Globus pallidus (tissue), 1 donor: ENCODE measurements at regions not wholly inside any gene's neighbourhood (a gene's known extent, or its start where the extent isn't known, plus 50 kb on each side); places are given as distances from the start of the nearest gene placed in this dataset.

ENCODE experiments used
- DNase-seq: peaks from one replicate; pipeline ENCODE4 v3.0.0-alpha.2; 2015; ENCODE audit warnings: low spot score

DNA sequence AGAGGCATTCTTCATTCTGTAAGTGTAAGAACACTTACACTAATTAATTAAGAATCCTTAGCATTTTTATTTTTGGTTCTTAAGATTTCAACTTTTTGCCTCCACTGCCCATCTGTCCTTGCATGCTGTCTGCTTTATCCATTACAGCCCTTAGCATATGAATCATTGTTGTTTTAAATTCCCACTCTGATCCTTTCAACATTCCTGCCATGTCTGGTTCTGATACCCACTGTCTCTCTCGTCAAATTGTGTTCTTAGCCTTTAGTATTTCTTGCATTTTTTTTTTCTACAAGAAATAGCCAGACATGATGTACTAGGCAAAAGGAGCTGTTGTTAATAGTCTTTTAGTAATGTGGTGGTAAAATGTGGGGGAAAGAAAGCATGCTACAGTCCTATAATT, 1360.0 kb downstream of the TECRL start:
- DNase-seq, result no peak

DNA sequence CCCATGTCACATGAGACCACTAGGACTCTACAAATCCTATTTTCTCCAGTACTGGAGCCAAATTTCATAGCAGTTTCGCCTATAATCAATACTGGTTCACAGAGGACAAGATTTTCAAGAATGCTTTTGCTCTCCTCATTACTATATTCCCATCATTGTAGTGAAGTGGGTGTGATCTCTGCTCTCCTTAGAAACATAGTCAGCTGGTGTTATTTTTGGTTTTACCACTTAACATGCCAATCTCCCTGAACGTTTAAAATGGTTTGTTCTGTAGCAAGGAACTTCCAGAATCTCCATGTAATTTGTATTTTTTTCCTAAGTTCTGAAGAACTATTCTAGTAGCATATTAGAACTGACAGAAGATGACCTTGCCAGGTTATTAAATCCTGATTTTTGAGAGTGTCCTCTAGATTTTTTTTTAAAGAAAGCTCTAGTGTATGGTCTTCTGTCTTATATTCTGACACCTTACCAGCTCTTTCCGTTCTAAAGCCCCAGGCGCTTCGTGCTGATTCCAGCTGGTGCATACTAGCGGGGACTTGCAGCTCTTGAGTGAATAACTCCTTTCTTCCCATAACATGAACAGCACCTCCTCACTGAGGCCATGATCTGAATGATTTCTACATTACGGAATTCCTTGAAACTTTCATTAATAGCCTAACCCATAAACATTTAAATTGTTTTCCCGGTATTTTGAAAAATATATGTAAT, 1372.9 kb downstream of the TECRL start:
- DNase-seq, result no peak

DNA sequence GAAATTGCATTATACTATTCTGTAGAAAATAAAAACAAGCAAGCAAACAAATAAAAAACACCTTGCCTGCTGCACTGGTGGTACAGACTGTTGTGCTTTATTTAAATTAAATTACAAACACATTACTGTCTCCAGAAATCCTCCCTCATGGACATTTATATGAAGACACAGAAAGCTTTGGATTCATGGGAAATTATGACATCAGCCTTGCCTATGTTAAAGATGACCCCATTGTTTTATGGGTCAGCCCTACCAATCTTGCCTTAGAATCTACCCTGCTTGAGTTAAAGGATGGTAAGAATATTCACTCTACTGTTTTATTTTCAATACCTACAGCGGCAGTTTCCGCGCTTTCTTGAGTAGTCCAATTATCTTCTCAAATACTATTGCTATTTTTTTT, 1379.9 kb downstream of the TECRL start:
- no peak for DNase-seq

DNA sequence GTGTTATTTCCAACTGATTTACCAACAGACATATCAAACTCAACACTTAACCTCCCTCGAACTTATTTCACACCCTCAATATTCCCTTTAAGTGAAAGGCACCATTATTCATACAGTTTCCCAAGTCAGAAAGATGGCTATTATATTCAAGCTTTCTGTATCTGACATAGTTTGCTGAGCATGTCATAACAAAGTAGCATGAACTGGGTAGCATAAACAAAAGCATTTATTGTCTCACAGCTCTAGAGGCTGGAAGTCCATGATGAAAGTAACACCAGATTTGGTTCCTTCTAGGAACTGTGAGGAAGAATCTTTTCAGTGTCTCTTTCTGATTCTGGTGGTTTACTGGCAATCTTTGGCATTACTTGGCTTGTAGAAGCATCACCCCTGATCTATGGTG, 1388.6 kb downstream of the TECRL start:
- DNase-seq, result no peak

DNA sequence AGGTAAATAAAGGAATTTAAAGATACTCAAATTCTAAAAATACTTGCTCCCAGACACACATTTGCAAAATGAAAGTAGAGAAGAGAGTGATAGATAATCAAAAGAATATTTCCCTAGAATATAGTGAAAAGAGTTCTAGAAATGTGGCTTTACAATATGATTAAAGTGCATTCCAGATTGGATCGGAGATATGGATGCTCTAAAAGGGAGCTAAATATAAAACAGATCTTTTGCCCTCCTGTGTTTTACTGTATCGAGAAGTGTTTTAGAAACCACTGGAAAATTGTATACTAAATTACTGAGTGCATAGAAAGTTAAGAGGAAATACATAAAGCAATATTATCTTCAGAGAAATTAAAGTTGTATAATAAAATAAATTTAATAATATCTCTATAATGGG, 1392.0 kb downstream of the TECRL start:
- no peak for DNase-seq

DNA sequence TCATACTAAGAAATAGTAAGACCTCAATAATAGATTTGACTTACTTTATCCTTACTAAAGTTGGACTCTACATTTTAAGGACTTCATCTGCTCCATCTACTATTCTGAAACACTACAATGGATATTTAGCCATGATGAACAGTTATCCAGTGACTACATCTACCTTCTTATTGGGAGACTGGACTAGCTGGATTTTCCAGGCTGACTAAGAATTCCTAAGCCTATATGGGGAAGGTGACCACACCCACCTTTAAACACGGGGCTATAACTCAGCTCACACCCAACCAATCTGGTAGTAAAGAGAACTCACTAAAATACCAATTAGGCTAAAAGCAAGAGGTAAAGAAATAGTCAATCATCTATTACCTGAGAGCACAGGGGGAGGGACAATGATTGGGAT, 1438.4 kb downstream of the TECRL start:
- DNase-seq, result no peak

DNA sequence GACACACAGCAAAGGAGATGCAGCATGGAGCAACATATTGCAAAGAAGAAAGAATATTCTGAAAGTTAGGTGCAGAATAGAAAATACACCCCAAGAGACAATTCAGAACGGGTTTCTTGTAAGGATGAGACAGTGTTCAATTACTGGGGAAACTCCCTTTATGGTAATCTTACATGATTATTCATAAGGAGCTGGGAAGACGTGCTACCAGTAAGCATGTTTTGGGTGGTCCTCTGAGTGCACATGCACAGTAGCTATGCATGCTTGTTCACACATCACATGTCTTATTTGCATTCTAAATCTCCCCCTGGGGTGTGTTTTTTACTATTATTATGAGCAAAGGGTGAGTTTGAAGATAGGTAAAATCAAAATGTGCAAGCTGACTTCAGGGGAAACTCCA, 1448.8 kb downstream of the TECRL start:
- DNase-seq, result no peak

DNA sequence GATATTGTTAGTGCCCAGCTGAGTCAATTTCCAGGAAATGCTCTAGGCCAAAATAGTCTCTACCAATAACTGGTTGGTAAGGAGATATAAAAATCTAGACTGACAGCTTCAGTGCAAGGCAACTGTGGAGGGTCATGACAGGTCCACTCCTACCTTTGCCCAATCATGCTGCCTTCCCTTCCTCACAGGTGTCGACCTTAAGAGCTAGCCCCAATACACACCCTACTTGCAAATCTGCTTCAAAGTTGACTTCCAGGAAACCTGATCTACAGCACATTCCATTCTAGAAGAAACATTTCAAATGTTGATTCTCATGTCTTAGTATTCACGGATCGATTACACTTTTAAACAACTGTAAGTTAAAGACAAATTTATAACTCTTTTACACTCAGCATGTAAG, 1455.5 kb downstream of the TECRL start:
- DNase-seq, result no peak

DNA sequence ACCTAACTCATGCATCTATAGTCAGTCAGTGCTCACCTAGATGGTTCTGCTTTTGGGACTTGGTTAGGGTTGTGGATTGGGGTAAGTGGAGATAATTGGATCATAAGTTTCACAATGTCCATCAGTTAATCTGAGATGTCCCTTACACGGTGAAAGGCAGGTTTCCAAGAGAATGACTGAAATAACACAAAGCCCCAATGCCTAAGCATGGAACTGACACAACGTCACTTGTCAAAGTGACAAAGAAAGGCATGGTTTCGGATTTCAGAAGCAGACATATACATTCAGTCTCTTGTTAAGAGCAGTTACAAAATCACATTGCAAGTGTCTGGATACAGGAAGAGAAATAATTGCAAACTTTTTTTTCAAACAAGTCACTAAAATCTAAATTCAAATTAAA, 1456.9 kb downstream of the TECRL start:
- DNase-seq, result no peak

DNA sequence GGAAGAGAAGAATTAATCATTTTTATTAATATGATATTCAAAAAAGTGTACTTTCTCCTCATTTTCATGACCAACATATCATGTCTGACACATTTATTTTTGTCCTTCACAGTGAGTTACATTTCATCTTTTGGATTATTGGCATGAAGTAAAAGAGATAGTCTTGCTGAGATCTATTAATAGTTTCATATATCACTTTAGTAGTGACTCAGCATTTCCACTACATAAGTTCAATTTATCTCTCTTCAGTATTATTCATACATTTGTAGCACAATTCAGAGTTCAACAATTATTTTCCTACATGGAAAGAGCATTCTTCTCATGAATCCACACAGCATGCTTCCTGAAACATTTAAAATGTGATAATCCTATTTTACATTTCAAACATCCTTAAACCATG, 1461.1 kb downstream of the TECRL start:
- no peak for DNase-seq

DNA sequence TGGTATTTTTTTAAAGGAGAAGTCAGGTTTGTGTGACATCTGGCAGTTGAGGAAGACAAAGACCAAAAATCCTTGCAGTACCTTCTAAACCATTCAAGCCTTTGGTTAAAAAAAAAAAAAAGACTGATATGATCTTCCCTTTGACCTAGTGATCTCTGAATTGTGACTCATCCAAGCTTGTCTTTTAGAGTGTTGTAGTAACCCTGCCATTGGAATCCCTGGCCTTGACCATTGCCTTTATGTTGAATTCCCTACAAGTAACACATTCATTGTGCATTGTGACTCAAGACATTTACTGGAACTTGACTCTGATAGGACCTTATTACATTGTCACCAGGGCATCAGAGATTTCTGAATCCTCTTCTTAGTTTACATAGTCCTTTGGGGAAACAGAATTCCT, 1469.0 kb downstream of the TECRL start:
- no peak for DNase-seq

DNA sequence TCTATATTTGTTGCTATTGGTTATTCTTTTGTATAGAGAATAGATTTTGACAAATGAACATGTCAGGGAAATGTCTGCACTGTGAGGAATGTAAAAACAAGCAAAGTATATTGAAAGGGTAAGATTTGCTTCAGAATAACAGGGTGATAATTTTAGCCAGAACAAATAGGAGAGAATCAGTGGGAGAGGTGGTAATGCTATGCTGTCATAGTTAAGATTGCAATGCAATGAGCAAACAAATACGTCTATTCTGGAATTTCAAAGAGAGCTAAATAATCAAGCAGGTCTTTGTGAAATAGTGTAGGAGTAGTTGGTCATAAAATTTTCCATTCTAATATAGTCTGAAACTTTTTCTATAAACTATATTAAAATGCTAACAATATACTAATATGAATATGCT, 1478.4 kb downstream of the TECRL start:
- DNase-seq, result no peak

DNA sequence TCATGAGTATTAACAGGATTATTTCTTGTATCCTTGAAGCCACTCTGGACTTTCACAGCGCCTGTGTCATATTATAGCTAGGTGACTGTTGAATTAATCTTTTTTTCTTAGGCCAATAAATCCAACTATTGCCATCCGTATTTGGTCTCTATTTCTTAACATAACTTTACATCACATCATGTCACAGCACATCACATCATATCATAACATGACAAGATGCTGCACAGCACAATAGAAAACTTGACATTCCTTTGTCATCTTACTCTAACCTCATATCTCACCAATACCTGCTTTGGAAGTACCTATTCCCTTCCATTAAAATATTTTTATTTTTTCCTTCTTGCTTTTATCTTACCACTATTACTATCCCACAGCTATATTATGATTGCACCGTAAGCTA, 1480.8 kb downstream of the TECRL start:
- no peak for DNase-seq

DNA sequence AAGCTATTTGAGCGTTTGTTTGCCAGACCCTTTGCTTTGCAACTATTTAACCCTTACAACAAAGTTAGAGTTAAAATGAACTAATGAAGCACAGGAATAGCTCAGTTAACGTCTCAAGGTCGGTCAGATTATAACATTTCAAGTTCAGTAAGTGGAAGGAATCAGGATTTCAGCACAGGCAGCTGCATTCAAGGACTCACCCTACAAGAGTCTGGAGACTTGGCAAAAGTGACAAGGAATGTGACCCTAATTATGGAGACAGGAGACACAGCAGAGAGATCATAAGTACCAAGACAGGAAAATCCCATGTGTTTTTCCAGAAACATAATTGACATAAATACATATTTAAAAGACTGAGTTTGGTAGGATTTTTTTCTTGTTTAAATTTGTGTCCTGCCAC, 1481.7 kb downstream of the TECRL start:
- DNase-seq, result no peak

DNA sequence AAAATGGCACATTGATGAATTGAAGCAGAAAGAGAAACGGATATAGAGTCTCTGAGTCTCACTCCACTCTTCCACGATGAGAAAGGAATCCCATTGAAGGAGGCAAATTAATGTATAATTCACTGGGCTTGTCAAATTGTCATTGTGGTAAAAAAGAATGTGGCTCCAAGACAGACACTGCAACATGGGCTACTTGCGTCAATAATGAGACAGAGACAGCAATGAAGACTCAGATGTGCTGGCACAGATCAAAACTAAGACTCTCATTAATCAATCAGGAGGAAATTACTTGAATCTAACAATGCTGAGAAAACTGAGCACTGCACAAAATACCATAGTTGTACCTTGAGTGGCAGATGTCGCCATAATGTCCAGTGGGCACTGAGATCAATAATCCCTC, 1485.5 kb downstream of the TECRL start:
- no peak for DNase-seq

DNA sequence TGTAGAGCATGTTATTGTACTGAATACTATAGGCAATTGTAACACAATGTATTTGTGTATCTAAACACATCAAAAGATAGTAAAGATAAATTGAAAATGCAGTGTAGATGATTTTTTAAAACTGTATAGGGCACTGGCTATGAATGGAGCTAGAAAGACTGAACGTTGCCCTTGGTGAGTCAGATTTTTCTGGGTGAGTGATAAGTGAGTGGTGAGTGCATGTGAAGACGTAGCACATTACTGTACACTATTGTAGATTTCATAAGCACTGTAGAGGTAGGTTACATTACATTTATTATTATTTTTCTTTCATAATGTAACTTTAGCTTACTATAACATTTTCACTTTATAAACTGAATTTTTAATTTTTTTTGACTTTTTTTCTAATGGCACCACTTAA, 1491.6 kb downstream of the TECRL start:
- DNase-seq, result no peak

DNA sequence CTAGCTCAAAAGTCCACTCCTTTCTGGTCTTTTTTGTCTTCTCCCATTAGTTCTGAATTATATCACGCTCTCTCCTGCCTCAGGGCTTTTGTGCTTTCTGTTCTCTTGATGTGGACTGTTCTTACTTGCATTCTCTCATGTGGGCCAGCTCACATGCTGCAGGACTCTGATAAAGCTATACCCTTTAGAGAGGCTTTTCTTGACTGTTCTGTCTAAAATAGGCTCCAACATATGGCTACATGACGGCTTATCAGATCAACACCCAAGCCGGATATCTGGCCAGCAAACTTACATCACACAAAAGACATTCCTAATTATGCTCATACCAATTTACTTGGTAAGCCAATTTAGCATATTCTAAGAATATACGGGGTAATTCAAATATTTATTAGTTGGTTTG, 1494.5 kb downstream of the TECRL start:
- DNase-seq, result no peak

DNA sequence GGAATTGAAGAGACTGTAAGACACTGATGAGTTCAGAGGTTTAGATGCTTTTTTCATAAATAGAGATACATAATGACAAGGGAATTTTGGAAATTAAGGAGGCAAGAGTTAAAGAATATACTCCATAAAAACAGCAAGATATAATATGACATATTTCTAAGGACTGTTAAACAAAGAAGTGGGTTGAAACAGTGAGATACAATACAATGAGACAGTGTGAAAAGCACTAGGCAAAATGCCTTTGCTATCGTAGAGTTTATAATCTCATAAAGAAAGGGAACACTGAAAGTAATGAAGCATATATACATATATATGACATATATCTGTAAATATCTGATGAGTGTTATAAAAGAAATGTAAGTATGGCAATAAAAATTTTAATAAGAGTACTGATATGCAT, 1496.2 kb downstream of the TECRL start:
- DNase-seq, result no peak

DNA sequence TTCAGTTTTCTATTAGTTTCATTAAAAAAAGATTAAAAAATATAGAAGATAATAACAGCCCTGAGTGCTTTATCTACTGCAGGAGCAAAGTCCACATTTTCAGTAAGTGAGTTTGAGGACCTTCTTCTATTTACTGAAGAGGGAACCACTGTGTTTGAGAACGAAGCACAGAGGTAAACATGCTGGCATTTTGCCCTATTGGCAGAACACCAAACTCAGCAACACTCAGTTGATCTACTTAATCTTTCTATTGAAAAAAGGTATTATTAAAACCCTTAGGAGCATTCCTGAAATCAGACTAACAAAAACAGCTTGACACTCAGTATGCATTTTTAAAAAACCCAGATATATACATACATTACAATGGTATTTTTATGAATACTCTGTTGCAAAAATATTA, 1496.7 kb downstream of the TECRL start:
- DNase-seq, result no peak

DNA sequence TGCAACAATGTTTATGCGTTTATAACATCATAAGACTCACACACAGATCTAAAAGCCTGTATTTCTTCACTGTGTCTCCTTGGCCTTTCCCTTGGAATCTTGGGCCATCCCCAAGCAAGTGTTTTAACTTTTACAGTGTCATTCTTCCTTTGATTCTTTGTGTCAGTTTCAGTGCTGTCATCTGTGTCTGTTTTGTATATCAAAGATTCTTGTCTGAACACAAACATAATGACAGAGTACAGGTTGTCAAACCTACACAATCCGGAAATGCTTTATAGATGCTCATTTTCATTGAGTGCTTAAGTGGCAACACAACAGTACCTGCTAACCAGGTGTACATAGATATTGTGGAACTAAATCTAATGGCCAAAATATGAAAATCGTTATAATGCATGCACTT, 1500.0 kb downstream of the TECRL start:
- no peak for DNase-seq

DNA sequence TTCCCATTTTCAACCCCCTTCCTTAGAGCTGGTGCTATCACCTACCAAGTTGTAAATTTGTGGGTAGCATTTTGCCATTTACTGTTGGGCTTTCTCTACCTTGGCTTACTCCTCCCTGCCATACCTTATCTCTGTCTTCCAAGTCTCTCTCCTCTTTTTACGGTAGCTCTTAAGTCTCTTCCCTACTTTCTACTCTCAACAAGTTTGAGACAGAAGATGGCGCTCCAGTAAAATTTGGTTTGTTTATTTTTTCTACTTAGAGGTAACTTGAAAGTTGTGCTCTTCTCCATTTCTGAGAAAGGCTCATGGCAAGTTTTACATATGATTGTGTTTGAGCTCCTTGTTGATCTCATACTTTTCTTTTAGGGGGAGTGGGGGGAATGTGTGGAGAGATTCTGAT, 1508.1 kb downstream of the TECRL start:
- no peak for DNase-seq

DNA sequence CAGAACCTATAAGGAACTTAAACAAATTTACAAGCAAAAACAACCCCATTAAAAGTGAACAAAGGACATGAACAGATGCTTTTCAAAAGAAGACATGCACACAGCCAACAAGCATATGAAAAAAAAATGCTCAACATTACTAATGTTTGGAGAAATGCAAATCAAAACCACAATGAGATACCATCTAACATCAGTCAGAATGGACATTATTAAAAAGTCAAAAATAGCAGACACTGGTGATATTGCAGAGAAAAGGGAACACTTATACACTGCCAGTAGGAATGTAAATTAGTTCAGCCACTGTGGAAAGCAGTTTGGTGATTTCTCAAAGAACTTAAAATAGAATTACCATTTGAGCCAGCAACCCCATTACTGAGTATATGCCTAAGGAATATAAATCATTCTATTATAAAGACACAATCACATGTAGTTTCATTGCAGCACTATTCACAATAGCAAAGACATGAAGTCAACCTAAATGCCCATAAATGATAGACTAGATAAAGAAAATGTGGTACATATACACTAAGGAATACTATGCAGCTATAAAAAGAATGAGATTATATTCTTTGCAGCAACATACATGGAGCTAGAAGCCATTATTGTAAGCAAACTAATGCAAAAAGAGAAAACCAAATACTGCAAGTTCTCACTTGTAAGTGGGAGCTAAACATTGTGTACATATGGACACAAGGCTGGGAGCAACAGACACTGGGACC, 1509.4 kb downstream of the TECRL start:
- no peak for DNase-seq

DNA sequence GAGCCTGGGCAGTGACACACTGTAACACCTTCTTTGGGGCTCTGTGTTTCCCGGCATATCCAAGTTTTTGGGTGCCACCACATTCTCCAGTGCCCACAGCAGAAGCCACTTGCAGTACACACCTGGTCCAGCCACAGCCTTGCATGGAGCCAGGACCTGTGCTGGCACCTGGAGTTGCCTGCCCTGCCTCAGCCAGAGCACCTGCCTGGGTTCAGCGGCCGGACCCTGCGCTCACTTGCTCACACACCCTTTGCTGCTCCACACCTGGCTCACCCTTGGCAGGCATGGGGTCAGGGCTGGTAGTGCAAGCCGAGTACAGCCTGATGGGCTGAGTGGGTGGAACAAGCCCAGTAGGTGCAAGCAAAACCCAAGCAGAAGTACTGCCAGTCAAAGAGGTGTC, 1511.1 kb downstream of the TECRL start:
- DNase-seq, result no peak

DNA sequence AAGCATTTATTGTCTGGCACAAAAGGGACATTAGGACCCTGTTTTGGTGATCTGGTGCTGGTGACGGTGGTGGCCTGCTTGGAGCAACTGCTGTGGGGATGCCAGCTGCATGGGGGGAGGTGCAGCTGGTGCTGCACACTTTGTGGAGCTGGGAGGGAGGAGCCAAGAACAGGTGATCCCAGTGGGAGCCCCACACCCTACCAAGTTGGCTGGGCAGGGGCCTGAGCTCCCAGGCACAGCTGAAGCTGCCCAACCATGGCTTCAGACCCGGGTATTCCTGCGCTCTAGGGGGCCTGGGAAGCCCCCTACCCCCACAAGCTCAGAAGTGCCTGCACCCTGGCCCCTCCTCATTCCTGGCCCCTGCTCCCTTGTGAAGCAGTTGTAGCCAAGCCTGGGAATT, 1512.5 kb downstream of the TECRL start:
- no peak for DNase-seq
